ENCODE measurements at regions not wholly inside any gene's neighbourhood (a gene's known extent, or its start where the extent isn't known, plus 50 kb on each side); places are given as distances from the start of the nearest gene placed in this dataset.

- TF ChIP-seq POLR2A (IDR thresholded peaks at IDR 0.05; ENCODE audit: low read depth, low read length) (no peak), POLR2AphosphoS5 (IDR thresholded peaks at IDR 0.05; ENCODE audit: insufficient read depth, low read depth, low read length) (no peak), CTCF (IDR thresholded peaks at IDR 0.05; ENCODE audit: extremely low read depth in 1 of 2, insufficient read depth in 1 of 2, low read depth in 1 of 2, low read length in 2 of 2) (no peak), FOS (IDR thresholded peaks at IDR 0.05; ENCODE audit: borderline replicate concordance, insufficient read depth, low read length) (no peak), EZH2 (IDR thresholded peaks at IDR 0.05; ENCODE audit: borderline replicate concordance, low read depth, low read length, severe bottlenecking) (no peak), GATA2 (IDR thresholded peaks at IDR 0.05; ENCODE audit: insufficient read depth, insufficient read length, low read depth, low read length) (no peak), MAX (IDR thresholded peaks at IDR 0.05; ENCODE audit: insufficient read depth, insufficient read length) (no peak), JUN (IDR thresholded peaks at IDR 0.05; ENCODE audit: borderline replicate concordance, insufficient read depth, insufficient read length, low read depth) (no peak), MYC (IDR thresholded peaks at IDR 0.05; ENCODE audit: low read depth, low read length) (no peak)
- H3K4me1 ChIP-seq (ENCODE audit: control insufficient read depth, extremely low read depth, insufficient read depth, low read length), result peaks cover 31% of the 10 kb centered on the region
- no peaks in the 10 kb centered on the region for H3K9me3 ChIP-seq (replicated peaks; ENCODE audit: control insufficient read depth, insufficient read depth, low read length)
- FAIRE-seq (no peak), DNase-seq (ENCODE audit: low read depth, low spot score) (no peak)
- CTCF ChIA-PET, result interaction anchor here (1.1 kb wide), 1 partner anchor 181 kb away, joined by 7 read pairs; no protein-coding TSS in a partner anchor
- no peaks in the 10 kb centered on the region for H3K9me1 ChIP-seq (replicated peaks; ENCODE audit: control insufficient read depth, extremely low read depth, insufficient read depth, low read length)
- H3K4me2 ChIP-seq (ENCODE audit: insufficient read depth, low read length), result no peak overlapping the region
- no peaks in the 10 kb centered on the region for H4K20me1 ChIP-seq (replicated peaks; ENCODE audit: control insufficient read depth, extremely low read depth, insufficient read depth, low read length)
- dilution Hi-C loops (cut with MboI; ENCODE audit: extremely low pct_ligation_motif_present, low sequenced_read_pairs), result no loop called here
- no peak overlapping the region for H2AFZ ChIP-seq (ENCODE audit: low read depth, low read length)
- no TSS peak for BruUV-seq (replicated peaks)
- H3K79me2 ChIP-seq (ENCODE audit: control insufficient read depth, insufficient read depth, low read length), result no peaks in the 10 kb centered on the region
- H3K4me3 ChIP-seq (replicated peaks in 1 of 3; ENCODE audit: insufficient read depth in 1 of 3, low read depth in 1 of 3, low read length in 3 of 3), result no peak overlapping the region
- no peaks in the 10 kb centered on the region for H3K27me3 ChIP-seq (ENCODE audit: control insufficient read depth in 2 of 2, insufficient read depth in 2 of 2, low read length in 2 of 2)
- no peak overlapping the region for H3K27ac ChIP-seq (ENCODE audit: insufficient read depth, low read depth, low read length)
- POLR2A ChIA-PET, result no interaction called here
- H3K36me3 ChIP-seq (ENCODE audit: control insufficient read depth in 2 of 2, extremely low read depth in 1 of 2, insufficient read depth in 2 of 2, low read length in 2 of 2), result no peaks in the 10 kb centered on the region
- H3K9ac ChIP-seq (replicated peaks; ENCODE audit: extremely low read depth, insufficient read depth, low read length), result no peak overlapping the region
- intact Hi-C loops (cut with micrococcal nuclease), result loop anchor here (1.0 to 2.0 kb wide), 2 partner anchors 45 to 136 kb away; partner anchors contain the start of gene SERPINE2
These were observed 135.9 kb upstream of the SERPINE2 start for GRCh38 chr2:224174990-224175389.

All from endothelial cell of umbilical vein (primary cell).